IgD-negative memory B cell (primary cell): ENCODE measurements at regions not wholly inside any gene's neighbourhood (a gene's known extent, or its start where the extent isn't known, plus 50 kb on each side); places are given as distances from the start of the nearest gene placed in this dataset.

Experiments
- H3K27ac Mint-ChIP-seq, 3 donors: one replicate each; pipeline ENCODE4 v1.8.0; 2020 to 2022; ENCODE audit warnings: mild to moderate bottlenecking in 3 of 3, mixed read lengths in 3 of 3, moderate library complexity in 1 of 3
- H3K27me3 Mint-ChIP-seq: one replicate; pipeline ENCODE4 v1.8.0; 2021; ENCODE audit warnings: mixed read lengths
- H3K36me3 Mint-ChIP-seq: one replicate; pipeline ENCODE4 v1.8.0; 2020; ENCODE audit warnings: mild to moderate bottlenecking, mixed read lengths
- H3K4me1 Mint-ChIP-seq, 3 donors: one replicate each; pipeline ENCODE4 v1.8.0; 2020 to 2022; ENCODE audit warnings: mixed read lengths in 3 of 3, mild to moderate bottlenecking in 1 of 3
- H3K4me3 Mint-ChIP-seq, 4 donors: one replicate each; pipeline ENCODE4 v1.8.0; 2020 to 2022; ENCODE audit warnings: mild to moderate bottlenecking in 4 of 4, mixed read lengths in 4 of 4, moderate library complexity in 3 of 4
- H3K9me3 Mint-ChIP-seq, 3 donors: one replicate each; pipeline ENCODE4 v1.8.0; 2020 to 2021; ENCODE audit warnings: mixed read lengths in 3 of 3, mild to moderate bottlenecking in 1 of 3

DNA sequence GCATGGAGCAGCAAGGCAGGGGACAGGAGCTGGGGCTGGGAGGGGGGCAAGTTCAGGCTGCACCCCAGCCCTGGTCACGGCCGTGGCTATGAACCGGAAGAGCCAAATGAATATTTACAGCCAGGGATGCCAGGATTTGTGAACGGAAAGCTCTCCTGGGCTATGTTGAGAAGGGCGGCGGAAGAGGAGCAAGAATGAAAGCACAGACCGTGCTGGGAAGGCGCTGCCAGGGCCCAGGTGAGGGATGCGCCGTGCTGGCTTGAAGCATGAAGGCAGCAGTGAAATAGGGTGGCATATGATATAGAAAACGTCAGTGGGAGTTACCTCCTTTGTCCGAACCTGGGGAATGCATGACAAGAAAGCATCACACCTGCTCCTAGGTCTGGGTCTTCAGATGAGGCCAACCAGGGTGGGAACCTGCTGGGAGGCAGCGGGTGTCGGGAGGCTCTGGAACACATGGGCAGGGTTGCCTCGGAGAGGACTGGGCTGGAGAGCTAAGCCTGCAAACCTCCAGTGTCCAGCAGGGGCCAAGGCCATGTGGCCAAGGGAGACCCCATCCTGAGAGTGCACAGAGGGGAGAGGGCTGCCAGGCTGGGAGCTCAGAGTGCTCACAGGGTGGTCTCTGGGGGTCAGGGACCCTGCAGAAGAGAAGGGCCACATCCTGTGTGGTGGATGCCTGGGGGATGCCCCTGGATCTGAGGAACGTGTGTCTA is 120.6 kb upstream of the TCERG1L start:
- H3K27ac Mint-ChIP-seq, result peak overlapping the region in 1 of 3 donors; percentile 62
- peaks cover 0 to 3% (median 0%) of the 10 kb centered on the region in 3 donors for H3K9me3 Mint-ChIP-seq
- peaks cover 3% of the 10 kb centered on the region for H3K27me3 Mint-ChIP-seq
- H3K4me1 Mint-ChIP-seq, result peaks cover 0 to 3% (median 0%) of the 10 kb centered on the region in 3 donors
- no peaks in the 10 kb centered on the region for H3K36me3 Mint-ChIP-seq
- peak overlapping the region in 1 of 4 donors; percentile 49 for H3K4me3 Mint-ChIP-seq

DNA sequence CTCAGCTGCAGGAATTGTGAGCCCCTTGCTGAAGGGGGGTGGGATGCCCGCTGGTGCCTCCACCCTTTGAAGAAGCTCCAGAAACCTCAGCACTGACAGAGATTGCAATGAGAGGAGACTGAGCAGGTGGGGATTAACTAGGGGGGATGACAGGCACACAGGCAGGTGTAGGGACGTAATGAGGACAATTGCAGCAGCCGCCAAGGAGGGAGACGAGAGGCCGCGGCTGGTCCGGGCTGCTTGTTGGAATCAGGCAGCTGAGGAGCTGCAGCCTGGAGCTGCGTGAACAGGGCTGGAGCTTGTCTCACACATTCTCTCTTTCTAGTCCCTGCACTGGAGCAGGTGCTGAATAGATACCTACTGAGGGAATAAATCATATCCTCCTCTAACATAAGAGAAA is 122.0 kb upstream of the TCERG1L start:
- peaks cover 0 to 3% (median 0%) of the 10 kb centered on the region in 3 donors for H3K9me3 Mint-ChIP-seq
- H3K4me1 Mint-ChIP-seq, result peaks cover 0 to 3% (median 0%) of the 10 kb centered on the region in 3 donors
- H3K36me3 Mint-ChIP-seq, result no peaks in the 10 kb centered on the region

DNA sequence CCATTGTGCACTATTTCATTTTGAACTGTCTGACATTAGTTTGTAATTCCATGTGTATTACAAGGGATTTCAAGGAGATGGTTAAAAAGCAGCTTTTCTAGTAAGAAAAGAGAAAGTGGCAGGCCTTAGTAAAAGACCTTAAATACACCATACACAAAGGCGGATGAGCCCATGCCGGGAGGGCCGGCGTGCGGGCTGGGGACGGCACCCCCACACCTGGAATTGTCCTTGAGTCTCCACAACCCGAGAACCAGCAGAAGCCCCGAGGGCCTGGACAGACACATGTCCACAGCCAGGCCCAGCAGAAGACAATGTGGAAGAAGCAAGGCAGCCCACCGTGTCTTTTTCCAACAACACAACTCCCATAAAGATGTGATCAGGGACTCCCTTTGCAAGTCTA is 123.7 kb upstream of the TCERG1L start:
- Mint-ChIP-seq H3K4me3 (no peak overlapping the region), H3K4me1 (peaks cover 0 to 3% (median 0%) of the 10 kb centered on the region in 3 donors), H3K36me3 (no peaks in the 10 kb centered on the region), H3K27ac (no peak overlapping the region), H3K27me3 (peaks cover 7% of the 10 kb centered on the region), H3K9me3 (peaks cover 0 to 3% (median 0%) of the 10 kb centered on the region in 3 donors)

More for the DNA sequence above, 122.0 kb upstream of the TCERG1L start:
- H3K4me3 Mint-ChIP-seq, result no peak overlapping the region
- H3K27me3 Mint-ChIP-seq, result peaks cover 3% of the 10 kb centered on the region
- no peak overlapping the region for H3K27ac Mint-ChIP-seq

DNA sequence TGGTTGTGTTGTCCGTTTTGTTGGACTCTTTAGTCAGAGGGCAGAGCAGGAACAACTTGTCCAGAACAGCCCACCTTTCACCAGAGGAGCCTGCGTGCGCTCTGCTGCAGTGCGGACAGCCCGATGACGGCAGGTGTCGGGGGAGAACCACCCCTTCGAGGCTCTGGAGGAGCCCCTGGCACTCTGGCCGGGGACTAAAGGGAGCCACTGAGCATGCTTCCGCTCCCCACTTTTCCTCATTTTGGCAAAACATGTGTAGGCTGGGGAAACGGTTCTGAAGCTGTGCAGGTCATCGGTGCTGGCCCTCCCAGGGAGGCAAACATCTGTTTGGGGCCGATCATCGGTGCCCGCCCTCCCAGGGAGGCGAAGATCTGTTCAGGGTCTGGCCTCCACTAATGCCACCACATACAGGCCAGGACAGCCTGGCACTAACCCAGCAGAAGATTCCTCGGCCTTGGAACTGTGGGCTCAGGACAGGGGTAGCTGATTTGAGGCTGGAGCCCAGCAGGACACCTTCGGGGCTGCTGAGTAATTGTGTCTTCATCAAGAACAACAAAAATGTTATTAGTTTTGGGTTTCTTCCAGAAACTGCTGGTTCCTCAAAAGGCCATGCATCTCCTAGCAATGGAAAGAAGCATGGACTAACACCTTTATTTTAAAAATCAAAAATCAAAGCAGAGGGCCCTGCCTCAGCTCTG is 124.4 kb upstream of the TCERG1L start:
- H3K4me1 Mint-ChIP-seq, result peaks cover 0 to 1% (median 0%) of the 10 kb centered on the region in 3 donors
- H3K4me3 Mint-ChIP-seq, result no peak overlapping the region
- H3K27me3 Mint-ChIP-seq, result peaks cover 10% of the 10 kb centered on the region
- no peaks in the 10 kb centered on the region for H3K36me3 Mint-ChIP-seq
- H3K27ac Mint-ChIP-seq, result no peak overlapping the region
- peaks cover 0 to 3% (median 0%) of the 10 kb centered on the region in 3 donors for H3K9me3 Mint-ChIP-seq

DNA sequence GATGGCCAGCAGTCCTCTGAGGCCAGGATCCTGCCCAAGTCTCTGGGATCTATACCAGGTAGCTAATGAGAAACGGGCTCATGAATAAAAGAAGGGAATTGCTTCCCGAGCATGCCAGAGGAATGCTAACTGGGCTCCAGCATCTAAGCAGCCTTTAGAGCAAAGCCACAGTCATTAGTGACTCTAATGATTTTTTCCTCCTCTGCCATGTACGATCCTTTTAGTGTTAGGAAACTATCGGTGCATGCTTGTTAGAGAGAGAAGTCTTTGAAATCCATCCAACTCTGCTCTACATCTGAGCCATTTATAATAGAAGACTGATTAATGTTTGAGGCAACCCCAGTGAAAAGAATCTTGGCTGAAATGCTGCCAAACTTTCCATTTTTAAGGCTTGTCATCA is 124.9 kb upstream of the TCERG1L start:
- Mint-ChIP-seq H3K4me3 (no peak overlapping the region), H3K9me3 (peaks cover 0 to 3% (median 0%) of the 10 kb centered on the region in 3 donors), H3K36me3 (no peaks in the 10 kb centered on the region), H3K27me3 (peaks cover 12% of the 10 kb centered on the region), H3K4me1 (peaks cover 0 to 1% (median 0%) of the 10 kb centered on the region in 3 donors), H3K27ac (no peak overlapping the region)

DNA sequence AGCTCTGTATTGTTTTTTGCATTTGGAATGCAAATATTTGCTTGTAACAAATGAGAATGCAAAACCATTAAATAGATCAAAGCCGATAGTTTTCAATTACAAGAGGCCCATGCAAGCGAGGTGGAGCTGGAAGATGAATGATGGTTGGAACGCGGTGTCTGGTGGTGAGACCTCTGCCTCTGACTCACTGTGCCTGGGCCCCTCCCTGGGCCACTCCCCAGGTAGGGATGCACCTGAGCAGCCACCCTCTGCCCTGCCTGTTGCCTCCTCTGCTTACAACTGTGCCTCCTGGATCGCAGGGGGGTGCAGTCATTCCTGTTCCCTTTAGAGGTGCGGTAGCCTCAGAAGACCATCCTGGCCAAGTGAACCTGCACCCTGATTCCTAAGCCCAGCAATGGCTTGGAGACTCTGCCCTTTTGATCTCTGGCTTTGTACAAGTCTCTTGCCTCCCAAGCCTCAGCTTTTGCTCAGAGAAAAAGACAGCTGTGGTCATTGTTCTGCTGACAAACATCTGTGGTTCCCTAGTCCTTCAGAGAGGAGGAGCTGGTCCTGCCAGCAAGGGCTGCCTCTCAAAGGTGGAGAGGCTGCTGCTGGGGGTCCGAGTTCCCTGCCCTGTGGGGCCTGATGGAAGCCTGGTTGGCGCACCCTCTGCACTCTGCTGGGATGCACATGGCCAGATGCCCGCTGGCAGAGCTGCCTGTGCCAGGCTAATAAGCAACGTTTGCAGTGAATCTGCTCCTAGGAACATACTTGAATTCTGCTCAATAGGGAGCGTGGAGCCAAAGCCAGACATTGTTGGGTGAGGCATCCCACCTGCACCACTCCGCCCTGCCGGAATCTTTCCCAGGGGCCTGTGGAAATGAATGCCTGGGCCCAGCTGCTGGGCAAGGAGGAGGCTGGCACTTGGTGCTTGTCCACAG is 126.3 kb upstream of the TCERG1L start:
- Mint-ChIP-seq H3K27ac (peak overlapping the region in 1 of 3 donors; percentile 53), H3K4me1 (peaks cover 0 to 1% (median 0%) of the 10 kb centered on the region in 3 donors), H3K27me3 (peaks cover 10% of the 10 kb centered on the region), H3K4me3 (no peak overlapping the region), H3K9me3 (peaks cover 0 to 3% (median 0%) of the 10 kb centered on the region in 3 donors), H3K36me3 (no peaks in the 10 kb centered on the region)

DNA sequence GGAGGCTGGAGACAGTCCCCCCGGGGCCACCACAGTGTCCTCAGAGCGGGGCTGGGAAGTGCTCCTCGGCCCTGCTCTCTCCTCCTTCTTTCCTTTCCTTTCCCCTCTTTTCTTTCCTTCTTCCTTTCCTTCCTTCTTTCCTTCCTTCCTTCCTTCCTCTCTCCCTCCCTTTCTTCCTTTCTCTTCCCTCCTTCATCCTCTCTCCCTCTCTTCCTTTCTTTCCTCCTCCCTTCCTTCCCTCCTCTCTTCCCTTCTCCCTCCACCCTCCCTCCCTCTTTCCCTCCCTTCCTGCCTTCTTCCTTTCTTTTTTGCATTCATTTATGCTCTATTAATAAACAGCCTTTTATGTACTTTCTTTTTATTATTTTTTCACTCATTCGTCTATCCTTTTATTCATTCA is 127.1 kb upstream of the TCERG1L start:
- H3K9me3 Mint-ChIP-seq, result no peaks in the 10 kb centered on the region
- H3K4me3 Mint-ChIP-seq, result no peak overlapping the region
- H3K27ac Mint-ChIP-seq, result no peak overlapping the region
- peaks cover 10% of the 10 kb centered on the region for H3K27me3 Mint-ChIP-seq
- no peaks in the 10 kb centered on the region for H3K4me1 Mint-ChIP-seq
- H3K36me3 Mint-ChIP-seq, result no peaks in the 10 kb centered on the region

DNA sequence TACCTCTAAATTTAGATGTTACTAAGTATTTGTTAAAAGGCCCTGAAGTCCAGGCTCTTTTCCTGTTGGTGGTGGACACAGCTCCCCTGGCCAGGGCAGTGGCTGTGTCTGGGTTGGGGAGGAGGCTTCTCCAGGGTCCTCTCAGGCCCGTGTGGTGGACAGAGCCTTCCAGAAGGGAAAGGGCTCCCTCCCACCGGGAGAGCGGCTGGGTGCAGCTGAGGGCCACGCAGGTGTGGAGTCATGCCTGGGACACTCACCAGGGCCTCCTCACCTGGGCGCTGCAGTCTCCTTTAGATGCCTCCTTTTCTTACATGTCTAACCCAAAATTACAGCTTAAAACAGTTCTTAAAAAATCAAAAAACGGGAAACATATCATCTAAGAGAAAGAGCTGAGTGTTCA is 128.2 kb upstream of the TCERG1L start:
- Mint-ChIP-seq H3K27ac (no peak overlapping the region), H3K9me3 (no peaks in the 10 kb centered on the region), H3K4me3 (no peak overlapping the region)

DNA sequence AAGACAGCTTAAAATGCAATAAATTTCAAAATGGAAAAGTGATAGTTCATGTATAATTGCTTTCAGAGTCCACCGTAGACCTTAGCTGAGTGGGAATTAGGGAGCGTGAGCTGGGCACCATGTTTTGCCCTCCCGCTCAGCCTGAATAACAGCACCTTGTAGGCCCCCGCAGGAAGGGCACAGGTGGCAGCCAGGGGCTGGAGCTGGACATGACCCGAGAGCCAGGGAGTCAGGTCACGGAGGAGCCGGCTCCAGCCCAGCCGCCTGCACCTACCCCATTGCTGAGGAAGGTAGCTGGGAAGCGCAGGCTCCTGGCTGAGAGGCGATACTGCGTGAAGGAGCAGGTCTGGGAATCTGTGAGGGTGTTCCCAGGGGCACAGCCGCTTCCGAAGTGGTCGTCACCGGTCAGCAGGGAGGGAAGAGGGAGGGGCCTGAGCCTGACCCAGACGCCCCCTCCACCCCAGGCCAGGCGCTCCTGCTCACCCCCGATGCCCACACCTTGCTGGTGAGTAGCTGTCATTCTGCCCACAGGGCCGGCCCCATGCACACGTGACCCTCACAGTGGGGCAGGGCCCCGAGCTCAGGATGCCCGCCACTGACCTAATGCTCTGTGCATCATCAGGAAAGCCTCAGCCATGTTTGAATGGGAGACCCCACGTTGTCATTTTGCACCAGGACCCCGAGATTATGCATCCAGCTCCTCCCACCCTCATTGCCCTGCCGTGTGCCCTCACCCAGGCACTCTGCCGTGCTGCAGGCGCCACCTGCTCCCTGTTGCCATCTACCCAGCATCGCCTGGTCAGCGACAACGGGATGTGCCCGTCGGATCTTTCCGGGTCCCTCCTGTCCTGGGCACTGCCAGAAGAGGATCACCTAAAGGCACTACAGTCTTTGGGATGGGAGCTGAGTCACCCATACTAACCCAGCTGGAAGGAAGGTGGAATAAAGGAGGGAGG is 129.2 kb upstream of the TCERG1L start:
- no peak overlapping the region for H3K27ac Mint-ChIP-seq
- no peaks in the 10 kb centered on the region for H3K4me1 Mint-ChIP-seq
- no peaks in the 10 kb centered on the region for H3K36me3 Mint-ChIP-seq
- peaks cover 10% of the 10 kb centered on the region for H3K27me3 Mint-ChIP-seq
- no peaks in the 10 kb centered on the region for H3K9me3 Mint-ChIP-seq
- no peak overlapping the region for H3K4me3 Mint-ChIP-seq

More for the DNA sequence above, 128.2 kb upstream of the TCERG1L start:
- Mint-ChIP-seq H3K27me3 (peaks cover 10% of the 10 kb centered on the region), H3K4me1 (no peaks in the 10 kb centered on the region), H3K36me3 (no peaks in the 10 kb centered on the region)

DNA sequence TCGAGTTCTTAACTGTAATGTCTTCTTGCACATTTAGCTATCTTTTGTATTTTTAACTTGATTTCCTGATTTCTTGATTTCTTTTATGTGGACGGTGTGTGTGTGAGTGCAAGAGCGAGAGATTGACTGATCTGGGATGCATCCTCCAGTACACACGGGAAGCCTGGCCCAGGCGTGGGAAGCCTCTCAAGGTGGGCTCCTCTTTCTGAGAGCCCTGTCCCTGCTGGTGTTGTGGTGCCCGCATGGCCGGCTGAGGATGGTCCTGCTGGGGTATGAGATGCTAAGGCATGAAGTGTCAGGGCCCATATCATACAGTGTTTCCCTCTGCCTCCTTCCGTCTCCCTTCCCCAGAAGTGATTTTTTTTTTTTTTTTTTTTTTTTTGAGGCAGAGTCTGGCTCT is 130.8 kb upstream of the TCERG1L start:
- Mint-ChIP-seq H3K36me3 (no peaks in the 10 kb centered on the region), H3K27me3 (peaks cover 10% of the 10 kb centered on the region), H3K9me3 (peaks cover 0 to 4% (median 3%) of the 10 kb centered on the region in 3 donors), H3K4me3 (no peak overlapping the region), H3K27ac (no peak overlapping the region), H3K4me1 (no peaks in the 10 kb centered on the region)

DNA sequence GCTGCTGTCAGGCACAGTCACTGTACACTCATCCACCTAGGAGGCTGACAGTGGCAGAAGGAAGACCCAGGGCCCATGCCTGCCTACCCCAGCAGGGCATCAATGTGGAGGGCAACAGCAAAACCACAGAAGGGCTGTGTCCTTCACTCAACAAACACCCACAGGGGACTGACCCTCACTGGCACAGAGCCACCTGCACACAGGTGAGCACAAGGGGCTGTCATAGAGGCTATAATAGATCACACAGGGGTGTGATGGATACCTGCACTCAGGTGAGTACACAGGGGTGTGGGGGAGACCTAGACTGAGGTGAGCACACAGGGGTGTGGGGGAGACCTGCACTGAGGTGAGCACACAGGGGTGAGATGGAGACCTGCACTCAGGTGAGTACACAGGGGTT is 132.8 kb upstream of the TCERG1L start:
- H3K4me1 Mint-ChIP-seq, result no peaks in the 10 kb centered on the region
- H3K4me3 Mint-ChIP-seq, result no peak overlapping the region
- peaks cover 0 to 4% (median 3%) of the 10 kb centered on the region in 3 donors for H3K9me3 Mint-ChIP-seq
- H3K36me3 Mint-ChIP-seq, result no peaks in the 10 kb centered on the region
- peak overlapping the region in 1 of 3 donors; percentile 28 for H3K27ac Mint-ChIP-seq
- H3K27me3 Mint-ChIP-seq, result peaks cover 10% of the 10 kb centered on the region

DNA sequence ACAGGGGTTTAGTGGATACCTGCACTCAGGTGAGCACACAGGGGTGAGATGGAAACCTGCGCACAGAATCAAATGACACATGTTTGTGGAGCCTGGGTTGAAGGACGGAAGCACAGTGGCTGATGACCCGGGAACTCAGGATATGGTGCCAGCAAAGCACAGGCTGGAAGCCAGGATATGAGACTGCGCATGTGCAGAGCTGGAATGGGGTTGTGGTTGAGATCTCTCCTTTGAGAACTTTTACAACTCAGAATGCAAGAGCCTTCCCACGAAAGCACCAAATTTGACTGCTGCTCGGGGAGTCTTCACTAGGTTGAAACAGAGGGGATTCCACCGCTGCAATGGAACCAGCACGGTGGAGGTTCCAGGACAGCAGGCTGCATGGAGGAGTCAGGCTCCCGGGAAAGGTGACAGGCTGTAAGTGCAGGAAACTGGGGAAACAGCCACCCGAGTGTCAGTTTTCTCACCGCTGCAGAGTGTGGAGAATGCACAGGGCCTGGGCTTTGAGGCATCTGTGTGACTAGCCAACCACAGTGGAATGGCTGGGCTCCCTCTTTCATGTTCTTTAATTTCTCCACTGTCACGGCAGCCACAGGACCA is 133.4 kb upstream of the TCERG1L start:
- Mint-ChIP-seq H3K27me3 (peaks cover 9% of the 10 kb centered on the region), H3K27ac (peak overlapping the region in 1 of 3 donors; percentile 28), H3K9me3 (peaks cover 0 to 4% (median 3%) of the 10 kb centered on the region in 3 donors), H3K36me3 (no peaks in the 10 kb centered on the region), H3K4me1 (no peaks in the 10 kb centered on the region), H3K4me3 (no peak overlapping the region)

DNA sequence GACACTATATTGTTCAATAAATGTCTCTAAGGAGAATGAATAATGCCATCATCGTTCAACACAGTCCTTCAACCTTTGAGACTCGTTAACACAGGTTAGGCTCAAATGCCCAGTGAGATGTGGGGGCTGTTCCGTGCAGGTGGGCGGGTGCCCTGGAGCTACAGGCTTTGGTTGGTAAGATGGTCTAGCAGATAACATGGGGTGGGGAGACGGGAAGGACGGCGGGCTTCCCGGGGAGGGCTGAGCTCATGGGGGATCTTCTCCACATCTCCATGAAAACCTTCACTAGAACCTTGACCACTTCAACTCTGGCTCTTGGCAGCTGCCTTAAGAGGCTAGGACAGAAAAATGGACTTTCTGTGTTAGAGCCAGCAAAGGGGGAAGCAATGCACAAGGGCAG is 134.1 kb upstream of the TCERG1L start:
- no peaks in the 10 kb centered on the region for H3K4me1 Mint-ChIP-seq
- H3K4me3 Mint-ChIP-seq, result no peak overlapping the region
- peaks cover 0 to 4% (median 3%) of the 10 kb centered on the region in 3 donors for H3K9me3 Mint-ChIP-seq
- H3K36me3 Mint-ChIP-seq, result no peaks in the 10 kb centered on the region
- no peak overlapping the region for H3K27ac Mint-ChIP-seq
- H3K27me3 Mint-ChIP-seq, result peaks cover 4% of the 10 kb centered on the region

DNA sequence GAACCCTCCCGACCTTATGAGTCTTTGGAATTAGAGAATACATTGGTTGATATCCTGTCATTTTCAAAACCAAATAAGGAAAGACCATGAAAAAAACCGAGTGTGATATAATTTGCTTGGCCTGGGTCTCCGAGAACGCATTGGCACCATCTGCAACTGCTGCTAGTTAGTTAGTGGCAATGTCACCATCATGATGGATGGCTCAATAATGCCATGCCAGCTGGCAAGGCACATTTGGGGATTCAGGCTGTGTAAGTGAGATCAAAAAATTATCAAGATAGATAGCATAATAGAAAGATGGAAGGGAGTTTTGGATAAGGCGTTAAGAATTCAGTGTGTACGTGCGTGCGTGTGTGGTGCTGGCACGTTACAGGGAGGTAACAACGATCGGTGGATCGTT is 134.7 kb upstream of the TCERG1L start:
- peaks cover 0 to 4% (median 3%) of the 10 kb centered on the region in 3 donors for H3K9me3 Mint-ChIP-seq
- no peak overlapping the region for H3K27ac Mint-ChIP-seq
- H3K36me3 Mint-ChIP-seq, result no peaks in the 10 kb centered on the region
- H3K4me3 Mint-ChIP-seq, result no peak overlapping the region
- peaks cover under 1% of the 10 kb centered on the region for H3K27me3 Mint-ChIP-seq
- H3K4me1 Mint-ChIP-seq, result no peaks in the 10 kb centered on the region
